Spleen (tissue), 11 donors: ENCODE measurements at regions not wholly inside any gene's neighbourhood (a gene's known extent, or its start where the extent isn't known, plus 50 kb on each side); places are given as distances from the start of the nearest gene placed in this dataset.

ENCODE experiments used
- DNase-seq: peaks from one replicate; pipeline ENCODE4 v3.0.0-alpha.2; 2020
- H3K27ac ChIP-seq, 8 donors: fragments of 200-600 bp; sonication (generic) in 7 of 8; 1 replicate in 4 of 8; 2 replicates in 4 of 8; pipeline versions ENCODE4 v1.5.0 to v1.8.0; 2016 to 2021; ENCODE audit warnings: inconsistent platforms in 4 of 8, mild to moderate bottlenecking in 4 of 8, moderate library complexity in 1 of 8
- H3K27me3 ChIP-seq, 7 donors: fragments of 200-600 bp; sonication (generic) in 6 of 7; replicated peaks in 1 of 7; 1 replicate in 4 of 7; 2 replicates in 3 of 7; pipeline versions ENCODE4 v1.5.0 to v1.8.0; 2016 to 2021; ENCODE audit warnings: inconsistent platforms in 3 of 7, mild to moderate bottlenecking in 1 of 7
- H3K36me3 ChIP-seq, 6 donors: fragments of 200-600 bp; sonication (generic) in 5 of 6; 1 replicate in 4 of 6; 2 replicates in 2 of 6; pipeline versions ENCODE4 v1.5.0 to v1.8.0; 2016 to 2021; ENCODE audit warnings: inconsistent platforms in 2 of 6
- H3K4me1 ChIP-seq, 6 donors: fragments of 200-600 bp; sonication (generic) in 5 of 6; 1 replicate in 3 of 6; 2 replicates in 3 of 6; pipeline versions ENCODE4 v1.5.0 to v1.8.0; 2016 to 2021; ENCODE audit warnings: inconsistent platforms in 3 of 6
- H3K4me3 ChIP-seq, 8 donors: fragments of 200-600 bp; sonication (generic) in 7 of 8; 1 replicate in 4 of 8; 2 replicates in 4 of 8; pipeline versions ENCODE4 v1.5.0 to v1.8.0; 2016 to 2021; ENCODE audit warnings: inconsistent platforms in 4 of 8, mild to moderate bottlenecking in 4 of 8, moderate library complexity in 2 of 8
- H3K9me3 ChIP-seq, 8 donors: fragments of 200-600 bp; sonication (generic) in 7 of 8; 1 replicate in 4 of 8; 2 replicates in 4 of 8; pipeline versions ENCODE4 v1.5.0 to v1.8.0; 2016 to 2021; ENCODE audit warnings: inconsistent platforms in 4 of 8
- POLR2A ChIP-seq, 3 donors: fragments of 450-650 bp; IDR thresholded peaks; one replicate each; pipeline ENCODE4 v1.5.1; 2017; ENCODE audit warnings: antibody characterized with exemption in 3 of 3, mild to moderate bottlenecking in 1 of 3
- POLR2AphosphoS5 ChIP-seq, 3 donors: sonication (generic); formaldehyde crosslinking; IDR thresholded peaks; one replicate each; pipeline ENCODE4 v1.5.1; 2017; ENCODE audit warnings: antibody characterized with exemption in 3 of 3
- WGBS, 5 donors: extraction: QIAGEN DNeasy Blood & Tissue Kit in 3 of 5; methylation state at CpG; one replicate each; pipeline versions ENCODE4 v1.1.5 to v1.1.7; 2013 to 2018; 5-methylcytosine and 5-hydroxymethylcytosine counted together
- intact Hi-C: fragments of 100-400 bp; cut with DNase I; formaldehyde crosslinking; loops from one replicate; pipeline ENCODE4 v1.15.0; 2023; ENCODE audit warnings: low total_unique reads
- TF ChIP-seq, protein P1 (sequence below), 11 experiments: fragments of 200-600 bp in 7 of 11; fragments of 450-650 bp in 4 of 11; sonication (generic) in 4 of 11; IDR thresholded peaks in 8 of 11; conservative IDR thresholded peaks in 3 of 11; 1 replicate in 7 of 11; 2 replicates in 4 of 11; pipeline versions ENCODE4 v1.4.0 to v1.8.0; 2016 to 2021; ENCODE audit warnings: antibody characterized with exemption in 11 of 11, inconsistent platforms in 4 of 11, mild to moderate bottlenecking in 1 of 11
- donor health status: healthy with polysubstance abuse.
- donor health status: DM: no; HTN: no; CAD: no; lungs with moderate emphysema.
- donor health status: DM: no; HTN: no; CAD: no.
- donor health status: Bipolar disorder and iron deficiency.
- donor health status: healthy.
- donor health status: DM: no; HTN: no; CAD: no.
- donor health status: DM: yes; HTN: yes; CAD: no.

DNA sequence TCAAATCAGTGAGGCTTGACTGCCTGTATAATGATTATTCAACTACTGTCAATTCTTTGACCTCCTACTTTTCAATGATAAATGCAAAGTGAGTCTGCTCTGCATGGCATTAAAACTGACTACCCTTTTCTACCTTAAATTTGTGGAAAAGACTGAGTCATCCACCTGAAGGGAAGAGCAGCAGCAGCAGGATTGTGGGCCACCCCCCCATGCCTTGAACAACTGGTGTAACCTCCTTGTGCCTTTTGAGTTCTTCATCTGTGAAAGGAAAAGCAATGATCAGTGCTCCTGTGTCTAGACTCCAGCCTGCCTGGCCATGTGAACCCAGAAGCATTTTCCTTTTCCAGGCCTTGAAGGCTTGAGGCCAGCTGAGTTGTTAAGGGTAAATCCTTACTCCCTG lies 102.9 kb downstream of the OSR1 start:
- Histone ChIP-seq H3K27me3 (no peaks in the 10 kb centered on the region), H3K27ac (no peak overlapping the region), H3K4me3 (no peak overlapping the region), H3K9me3 (peaks cover 0 to 8% (median 0%) of the 10 kb centered on the region in 8 donors), H3K36me3 (no peaks in the 10 kb centered on the region), H3K4me1 (no peaks in the 10 kb centered on the region)
- no peak for DNase-seq
- intact Hi-C loops, result no loop called here
- TF ChIP-seq, protein P1, sequence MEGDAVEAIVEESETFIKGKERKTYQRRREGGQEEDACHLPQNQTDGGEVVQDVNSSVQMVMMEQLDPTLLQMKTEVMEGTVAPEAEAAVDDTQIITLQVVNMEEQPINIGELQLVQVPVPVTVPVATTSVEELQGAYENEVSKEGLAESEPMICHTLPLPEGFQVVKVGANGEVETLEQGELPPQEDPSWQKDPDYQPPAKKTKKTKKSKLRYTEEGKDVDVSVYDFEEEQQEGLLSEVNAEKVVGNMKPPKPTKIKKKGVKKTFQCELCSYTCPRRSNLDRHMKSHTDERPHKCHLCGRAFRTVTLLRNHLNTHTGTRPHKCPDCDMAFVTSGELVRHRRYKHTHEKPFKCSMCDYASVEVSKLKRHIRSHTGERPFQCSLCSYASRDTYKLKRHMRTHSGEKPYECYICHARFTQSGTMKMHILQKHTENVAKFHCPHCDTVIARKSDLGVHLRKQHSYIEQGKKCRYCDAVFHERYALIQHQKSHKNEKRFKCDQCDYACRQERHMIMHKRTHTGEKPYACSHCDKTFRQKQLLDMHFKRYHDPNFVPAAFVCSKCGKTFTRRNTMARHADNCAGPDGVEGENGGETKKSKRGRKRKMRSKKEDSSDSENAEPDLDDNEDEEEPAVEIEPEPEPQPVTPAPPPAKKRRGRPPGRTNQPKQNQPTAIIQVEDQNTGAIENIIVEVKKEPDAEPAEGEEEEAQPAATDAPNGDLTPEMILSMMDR (IDR thresholded peaks at IDR 0.05 in 8 of 11, conservative IDR thresholded peaks at IDR 0.05 in 3 of 11), result no peak
- no peak for TF ChIP-seq POLR2A (IDR thresholded peaks at IDR 0.05)
- TF ChIP-seq POLR2AphosphoS5 (IDR thresholded peaks at IDR 0.05), result no peak

DNA sequence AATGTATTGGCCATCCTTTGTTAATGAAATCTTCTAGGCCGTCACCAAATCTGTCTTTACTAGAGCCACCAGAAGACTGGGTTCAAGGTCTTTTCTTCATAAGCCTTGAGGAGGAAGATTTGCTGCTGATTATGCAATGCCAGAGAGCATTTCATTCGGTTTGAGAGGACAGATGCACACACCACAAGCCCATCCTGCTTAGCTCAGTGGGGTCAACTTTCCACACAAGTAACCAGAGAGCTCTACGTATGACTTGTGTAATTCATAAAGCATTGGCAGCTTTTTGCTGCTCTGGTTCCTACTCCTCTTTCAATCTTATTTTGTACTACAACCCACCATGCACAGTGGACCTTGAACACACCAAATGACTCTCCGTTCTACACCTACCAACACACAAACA lies 106.9 kb downstream of the OSR1 start:
- H3K36me3 ChIP-seq, result no peaks in the 10 kb centered on the region
- no peaks in the 10 kb centered on the region for H3K4me1 ChIP-seq
- no peak for DNase-seq
- H3K27ac ChIP-seq, result no peak overlapping the region
- H3K9me3 ChIP-seq, result no peaks in the 10 kb centered on the region
- no peak overlapping the region for H3K4me3 ChIP-seq
- no peaks in the 10 kb centered on the region for H3K27me3 ChIP-seq
- WGBS, 5 donors, result 66 to 84% (median 78%) methylated on average over 4 of the region's 4 CpGs
- no peak for TF ChIP-seq POLR2A (IDR thresholded peaks at IDR 0.05)
- TF ChIP-seq POLR2AphosphoS5 (IDR thresholded peaks at IDR 0.05), result no peak
- TF ChIP-seq, protein P1 (IDR thresholded peaks at IDR 0.05 in 8 of 11, conservative IDR thresholded peaks at IDR 0.05 in 3 of 11), result no peak
- intact Hi-C loops, result no loop called here

DNA sequence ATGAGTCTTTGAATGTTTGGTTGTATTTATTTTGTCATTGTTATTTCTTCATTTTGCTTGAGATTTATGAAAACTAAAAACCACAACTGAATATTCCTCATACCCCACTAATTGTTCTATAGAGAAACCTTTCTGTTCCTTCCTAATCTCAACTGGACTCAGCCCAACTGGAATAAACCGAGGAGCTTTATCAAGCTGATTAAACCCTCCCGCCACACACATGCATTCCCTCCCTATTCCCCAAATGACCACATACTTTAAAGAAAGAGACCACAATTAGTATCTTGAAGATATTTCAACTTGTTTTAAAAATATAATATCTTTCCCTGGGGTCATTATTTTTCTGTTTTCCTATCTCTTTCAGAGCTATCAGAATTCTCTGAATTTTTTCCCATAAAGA lies 107.5 kb downstream of the OSR1 start:
- H3K9me3 ChIP-seq, result no peaks in the 10 kb centered on the region
- no peaks in the 10 kb centered on the region for H3K36me3 ChIP-seq
- no peak for DNase-seq
- H3K27me3 ChIP-seq, result no peaks in the 10 kb centered on the region
- H3K4me3 ChIP-seq, result no peak overlapping the region
- intact Hi-C loops, result no loop called here
- 74 to 90% (median 84%) methylated on average over 2 of the region's 2 CpGs for WGBS, 5 donors
- TF ChIP-seq POLR2AphosphoS5 (IDR thresholded peaks at IDR 0.05), result no peak
- TF ChIP-seq, protein P1 (IDR thresholded peaks at IDR 0.05 in 8 of 11, conservative IDR thresholded peaks at IDR 0.05 in 3 of 11), result no peak
- no peak for TF ChIP-seq POLR2A (IDR thresholded peaks at IDR 0.05)
- H3K4me1 ChIP-seq, result no peaks in the 10 kb centered on the region
- H3K27ac ChIP-seq, result no peak overlapping the region

DNA sequence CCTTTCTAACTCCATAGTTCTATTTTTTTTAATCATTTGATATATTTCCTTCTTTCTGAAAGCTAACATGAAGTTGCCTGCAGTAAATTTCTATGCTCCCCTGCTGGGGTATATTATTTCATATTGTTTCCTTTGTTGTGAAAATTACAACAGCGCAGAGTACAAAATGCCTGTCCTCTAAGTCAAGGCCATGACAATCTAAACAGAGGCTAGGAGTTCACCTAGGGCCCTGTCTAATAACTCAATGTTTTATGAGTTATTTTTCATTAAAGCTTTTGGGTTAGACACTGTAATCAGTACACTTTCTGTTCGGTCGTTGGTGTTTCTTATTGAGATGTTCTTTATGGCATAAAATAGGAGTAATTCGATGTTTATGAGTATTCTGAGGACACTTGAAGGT lies 111.2 kb downstream of the OSR1 start:
- H3K4me1 ChIP-seq, result no peaks in the 10 kb centered on the region
- 62 to 80% (median 78%) methylated on average over 4 of the region's 4 CpGs for WGBS, 5 donors
- H3K4me3 ChIP-seq, result no peak overlapping the region
- no peak for DNase-seq
- no peaks in the 10 kb centered on the region for H3K27me3 ChIP-seq
- H3K9me3 ChIP-seq, result no peaks in the 10 kb centered on the region
- H3K27ac ChIP-seq, result no peak overlapping the region
- no peak for TF ChIP-seq POLR2AphosphoS5 (IDR thresholded peaks at IDR 0.05)
- TF ChIP-seq, protein P1 (IDR thresholded peaks at IDR 0.05 in 8 of 11, conservative IDR thresholded peaks at IDR 0.05 in 3 of 11), result no peak
- intact Hi-C loops, result no loop called here
- H3K36me3 ChIP-seq, result no peaks in the 10 kb centered on the region
